ENCODE measurements at regions not wholly inside any gene's neighbourhood (a gene's known extent, or its start where the extent isn't known, plus 50 kb on each side); places are given as distances from the start of the nearest gene placed in this dataset.
"Not testable (repeated sequence)": the region's sequence is repeated elsewhere in the genome, so short reads cannot be mapped to it uniquely, and the experiment has no call there.

DNA sequence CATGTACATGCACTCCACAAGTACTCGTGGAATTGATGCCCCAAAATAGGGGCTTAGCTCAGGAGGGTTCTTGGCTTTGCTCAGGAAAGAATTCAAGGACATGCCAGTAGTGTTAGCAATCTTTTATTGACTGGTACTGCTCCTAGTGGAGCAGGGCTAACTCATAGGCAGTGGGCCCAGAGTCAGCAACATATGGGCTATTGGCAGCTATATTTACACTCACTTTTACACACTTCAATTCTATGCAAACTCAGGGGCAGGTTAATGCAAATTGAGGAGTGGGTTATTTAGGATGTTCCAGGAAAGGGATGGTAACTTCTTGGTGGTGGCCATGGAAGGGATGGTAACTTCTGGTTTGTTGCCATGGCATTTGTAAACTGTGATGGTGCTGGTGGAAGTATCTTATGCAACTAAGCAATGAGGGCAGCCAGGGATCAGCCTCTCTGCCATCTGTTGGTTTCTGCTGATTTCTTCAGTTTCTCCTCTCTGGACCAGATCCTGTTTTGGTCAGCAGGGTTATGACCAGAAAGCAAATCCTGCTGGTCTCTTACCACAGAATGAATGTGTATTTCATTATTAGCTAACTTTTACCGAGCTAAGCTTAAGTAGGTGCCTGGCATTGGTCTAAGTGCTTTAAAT is 69.2 kb upstream of the FAT1 start:
- no peak overlapping the region for H3K4me3 ChIP-seq
- H4K20me1 ChIP-seq, result no peaks in the 10 kb centered on the region
- H3K4me1 ChIP-seq, result peaks cover 0 to 8% (median 0%) of the 10 kb centered on the region in 10 experiments; a peak in 2 of 20 replicates
- H3K9me3 ChIP-seq (replicated peaks in 1 of 11), result peaks cover 0 to 30% (median 11%) of the 10 kb centered on the region in 11 experiments; a peak in 11 of 22 replicates
- H3K9ac ChIP-seq, result no peak overlapping the region
- peak overlapping the region in 1 of 11 experiments; percentile 12; a peak in 1 of 22 replicates for H3K4me2 ChIP-seq
- no peak for TF ChIP-seq Cebpa-rat (IDR thresholded peaks at IDR 0.05)
- H3K27me3 ChIP-seq, result no peaks in the 10 kb centered on the region
- H3K27ac ChIP-seq, result peak overlapping the region in 3 of 11 experiments; percentile 4 to 50 (median 9); a peak in 4 of 22 replicates
- no peaks in the 10 kb centered on the region for H3K36me3 ChIP-seq

DNA sequence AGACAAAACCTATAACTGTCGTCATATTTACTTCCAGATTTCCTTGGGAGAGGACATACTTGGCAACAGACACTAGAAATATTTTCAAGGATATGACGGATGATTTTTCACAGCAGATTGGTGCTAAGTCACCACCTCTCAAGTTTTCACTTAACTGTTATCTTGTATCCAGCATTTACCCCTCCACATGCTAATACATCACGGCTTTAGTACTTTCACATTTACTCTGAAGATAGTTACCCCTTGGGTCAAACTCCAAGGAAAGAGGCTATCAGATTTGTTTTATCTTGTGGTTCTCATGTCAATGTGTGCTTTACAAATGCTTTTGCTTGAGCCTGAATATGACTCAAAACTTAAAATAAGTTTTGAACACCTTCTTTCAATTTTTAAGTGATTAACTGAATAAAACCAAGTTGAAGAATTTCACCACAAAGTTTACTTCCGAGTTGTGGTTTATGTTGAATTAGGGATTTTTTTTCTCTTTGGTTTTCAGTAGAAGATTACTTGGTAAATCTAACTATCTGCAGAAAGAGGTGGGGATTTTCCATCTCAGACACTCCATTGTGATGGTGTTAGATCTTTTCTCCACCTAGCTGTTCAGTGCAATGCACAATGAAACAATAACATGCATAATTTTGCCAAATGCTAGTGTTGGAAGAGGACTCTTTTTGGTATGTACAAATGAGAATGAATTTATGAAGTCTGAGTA is 75.4 kb upstream of the FAT1 start:
- Histone ChIP-seq H3K9me3 (replicated peaks in 1 of 11) (peaks cover 10 to 38% (median 25%) of the 10 kb centered on the region in 11 experiments; a peak in 20 of 22 replicates), H3K4me2 (peak overlapping the region in 1 of 11 experiments; percentile 26; a peak in 2 of 22 replicates), H4K20me1 (no peaks in the 10 kb centered on the region), H3K27me3 (no peaks in the 10 kb centered on the region), H3K4me3 (no peak overlapping the region), H3K27ac (no peak overlapping the region), H3K9ac (no peak overlapping the region), H3K36me3 (no peaks in the 10 kb centered on the region), H3K4me1 (peaks cover 0 to 9% (median 0%) of the 10 kb centered on the region in 10 experiments; a peak in 4 of 20 replicates)
- TF ChIP-seq Cebpa-rat (IDR thresholded peaks at IDR 0.05), result no peak

DNA sequence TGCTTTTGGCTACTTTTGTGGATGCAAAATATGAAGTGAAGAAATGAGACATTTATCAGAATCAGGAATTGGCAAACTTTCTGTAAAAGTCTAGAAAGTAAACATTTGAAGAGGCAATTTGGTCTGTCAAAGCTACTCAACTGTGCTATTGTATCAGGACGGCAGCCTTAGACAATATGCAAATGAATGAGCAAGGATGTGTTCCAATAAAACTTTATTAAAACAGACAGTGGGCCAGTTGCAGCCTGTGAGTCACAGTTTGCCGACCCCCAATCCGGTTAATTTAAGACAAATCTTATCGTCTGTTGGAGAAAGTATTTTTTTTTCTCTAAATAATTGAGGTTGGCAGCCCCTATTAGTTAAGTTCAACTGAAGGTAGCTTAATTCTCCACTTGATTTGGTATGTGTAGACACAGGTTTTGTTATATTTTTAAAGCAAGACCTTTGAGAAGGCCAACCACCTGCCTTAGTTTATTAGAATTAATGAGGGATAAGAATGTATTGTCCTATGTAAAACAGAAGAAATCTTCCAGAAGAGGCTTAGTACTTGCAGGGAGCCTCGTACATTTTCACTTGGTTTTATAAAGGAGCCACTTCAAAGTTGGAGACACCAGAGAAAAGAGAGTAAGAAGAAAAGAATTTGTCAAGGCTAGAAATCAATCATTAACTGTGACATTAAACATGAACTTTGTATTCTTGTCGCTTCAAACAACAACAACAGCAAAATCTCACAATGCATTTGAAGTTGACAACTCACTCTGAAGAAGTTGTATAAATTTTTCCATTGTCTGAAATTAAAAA is 81.6 kb upstream of the FAT1 start:
- no peaks in the 10 kb centered on the region for H3K27me3 ChIP-seq
- no peak overlapping the region for H3K4me2 ChIP-seq
- no peak overlapping the region for H3K9ac ChIP-seq
- H3K4me3 ChIP-seq, result no peak overlapping the region
- no peaks in the 10 kb centered on the region for H4K20me1 ChIP-seq
- H3K36me3 ChIP-seq, result peaks cover 0 to 1% (median 0%) of the 10 kb centered on the region in 11 experiments; a peak in 3 of 22 replicates
- peaks cover 12 to 58% (median 39%) of the 10 kb centered on the region in 11 experiments; a peak in 21 of 22 replicates for H3K9me3 ChIP-seq (replicated peaks in 1 of 11)
- no peak for TF ChIP-seq Cebpa-rat (IDR thresholded peaks at IDR 0.05)
- peaks cover 5 to 19% (median 13%) of the 10 kb centered on the region in 10 experiments; a peak in 19 of 20 replicates for H3K4me1 ChIP-seq
- no peak overlapping the region for H3K27ac ChIP-seq

DNA sequence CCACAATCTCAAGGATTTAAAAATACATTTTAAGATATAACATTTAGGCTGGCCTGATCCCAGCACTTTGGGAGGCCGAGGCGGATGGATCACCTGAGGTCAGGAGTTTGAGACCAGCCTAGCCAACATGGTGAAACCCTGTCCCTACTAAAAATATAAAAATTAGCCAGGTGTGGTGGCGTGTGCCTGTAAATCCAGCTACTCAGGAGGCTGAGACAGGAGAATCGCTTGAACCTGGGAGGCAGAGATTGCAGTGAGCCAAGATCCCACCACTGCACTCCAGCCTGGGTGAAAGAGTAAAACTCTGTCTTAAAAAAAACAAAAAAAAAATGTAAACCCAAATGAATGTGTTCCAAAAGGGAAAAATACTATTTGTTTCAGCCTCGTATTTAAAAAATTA is 82.3 kb upstream of the FAT1 start:
- H3K9ac ChIP-seq, H4K20me1 ChIP-seq, H3K4me2 ChIP-seq, H3K27ac ChIP-seq, H3K27me3 ChIP-seq, H3K36me3 ChIP-seq, H3K4me3 ChIP-seq: not testable (repeated sequence)
- H3K4me1 ChIP-seq, result peaks cover 5 to 19% (median 13%) of the 10 kb centered on the region in 10 experiments; a peak in 19 of 20 replicates
- H3K9me3 ChIP-seq (replicated peaks in 1 of 11), result peaks cover 18 to 65% (median 44%) of the 10 kb centered on the region in 11 experiments

DNA sequence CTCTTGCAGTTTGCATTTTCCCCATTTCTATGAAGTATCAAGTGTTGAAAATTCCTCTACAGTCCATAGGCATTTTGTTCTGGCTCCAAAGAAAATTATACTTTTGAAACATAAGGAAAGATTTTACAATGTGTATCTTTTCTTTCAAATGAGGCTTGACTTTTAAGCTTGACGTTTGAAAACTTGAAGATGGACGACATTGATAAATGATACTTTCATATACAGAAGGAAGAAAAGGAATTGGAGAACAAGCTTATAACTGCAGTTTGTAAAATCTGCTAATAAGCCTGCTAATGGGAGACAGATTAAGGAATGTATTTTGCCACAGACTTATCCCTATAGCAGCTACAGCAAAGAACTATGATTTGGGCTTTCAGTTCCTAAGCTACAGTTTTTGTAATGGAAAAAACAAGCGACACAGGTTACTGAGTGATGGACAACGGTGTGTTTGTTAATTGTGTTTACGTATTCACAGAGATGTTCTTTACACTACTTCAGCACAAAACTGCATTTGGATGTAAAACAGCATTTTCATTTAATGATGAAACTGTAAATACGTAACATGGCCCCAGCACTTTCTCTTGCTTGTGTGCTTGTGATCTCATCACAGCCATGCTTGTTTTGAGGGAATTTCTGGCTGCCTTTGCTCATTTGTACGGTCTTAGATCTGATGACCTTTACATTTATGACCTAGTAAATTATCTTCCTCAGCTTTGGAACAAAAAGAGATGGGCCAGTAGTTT is 83.2 kb upstream of the FAT1 start:
- peaks cover 17 to 65% (median 44%) of the 10 kb centered on the region in 11 experiments for H3K9me3 ChIP-seq (replicated peaks in 1 of 11)
- peaks cover 0 to 8% (median 0%) of the 10 kb centered on the region in 11 experiments; a peak in 4 of 22 replicates for H3K36me3 ChIP-seq
- H4K20me1 ChIP-seq, result no peaks in the 10 kb centered on the region
- no peak overlapping the region for H3K27ac ChIP-seq
- no peak for TF ChIP-seq Cebpa-rat (IDR thresholded peaks at IDR 0.05)
- H3K9ac ChIP-seq, result no peak overlapping the region
- peaks cover 5 to 23% (median 13%) of the 10 kb centered on the region in 10 experiments; a peak in 19 of 20 replicates for H3K4me1 ChIP-seq
- H3K4me3 ChIP-seq, result no peak overlapping the region
- H3K27me3 ChIP-seq, result no peaks in the 10 kb centered on the region
- H3K4me2 ChIP-seq, result no peak overlapping the region

DNA sequence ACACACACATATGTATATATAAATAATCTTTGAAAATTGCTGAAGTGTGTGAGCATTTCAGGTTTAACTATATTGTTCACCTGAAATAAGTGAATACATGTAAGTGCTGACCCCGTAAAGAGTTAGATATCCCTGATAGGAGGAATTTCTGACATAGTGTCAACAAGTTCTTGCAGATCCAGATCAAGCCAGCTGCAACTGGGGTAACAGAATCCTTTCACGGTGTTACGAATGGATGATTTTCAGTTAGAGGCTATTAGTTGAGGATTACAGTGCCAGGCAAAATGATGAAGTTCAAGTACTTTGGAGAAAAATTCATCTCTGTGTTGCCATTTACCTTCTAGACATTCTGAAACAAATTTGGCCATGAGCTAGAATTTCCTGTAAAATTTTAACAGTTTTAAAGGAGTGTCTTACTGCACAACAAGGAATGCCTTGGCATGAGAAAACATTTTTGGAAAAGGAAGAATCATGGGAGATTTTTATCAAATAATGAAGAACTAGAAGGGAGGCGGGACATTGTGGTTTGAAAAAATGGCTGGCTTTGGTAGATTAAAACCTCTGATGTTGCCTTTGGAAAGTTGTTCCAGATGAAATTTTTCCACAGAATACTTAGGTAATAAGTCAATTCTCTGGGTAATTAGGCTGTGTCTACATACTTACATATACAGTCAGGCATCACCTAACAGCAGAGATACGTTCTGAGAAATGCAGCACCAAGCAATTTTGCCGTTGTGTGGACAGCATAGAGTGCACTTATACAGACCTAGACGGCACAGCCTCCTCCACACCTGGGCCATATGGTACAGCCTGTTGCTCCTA is 84.4 kb upstream of the FAT1 start:
- TF ChIP-seq Cebpa-rat (IDR thresholded peaks at IDR 0.05), result no peak
- Histone ChIP-seq H3K36me3 (peaks cover 0 to 8% (median 0%) of the 10 kb centered on the region in 11 experiments; a peak in 4 of 22 replicates), H3K27me3 (no peaks in the 10 kb centered on the region), H3K9me3 (replicated peaks in 1 of 11) (peaks cover 15 to 61% (median 42%) of the 10 kb centered on the region in 11 experiments), H4K20me1 (no peaks in the 10 kb centered on the region), H3K9ac (no peak overlapping the region), H3K4me3 (no peak overlapping the region), H3K4me2 (peak overlapping the region in 9 of 11 experiments; percentile 9 to 56 (median 39); a peak in 15 of 22 replicates), H3K27ac (no peak overlapping the region), H3K4me1 (peaks cover 7 to 35% (median 18%) of the 10 kb centered on the region in 10 experiments; a peak in 19 of 20 replicates)

DNA sequence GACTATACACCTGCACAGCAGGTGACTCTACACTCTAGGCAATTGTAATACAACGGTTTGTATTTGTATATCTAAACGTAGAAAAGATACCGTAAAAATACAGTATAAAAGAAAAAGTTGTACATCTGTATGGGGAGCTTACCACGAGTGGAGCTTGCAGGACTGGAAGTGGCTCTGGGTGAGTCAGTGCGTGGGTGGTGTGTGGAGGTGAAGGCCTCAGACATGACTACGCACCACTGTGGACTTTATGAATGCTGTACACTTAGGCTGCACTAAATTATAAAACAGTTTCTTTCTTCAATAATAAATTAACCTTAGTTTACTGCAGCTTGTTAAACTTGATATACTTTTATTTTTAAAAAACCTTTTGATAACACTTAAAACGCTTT is 85.0 kb upstream of the FAT1 start:
- H3K4me1 ChIP-seq, result peaks cover 12 to 41% (median 24%) of the 10 kb centered on the region in 10 experiments; a peak in 19 of 20 replicates
- no peak overlapping the region for H3K4me3 ChIP-seq
- H4K20me1 ChIP-seq, result no peaks in the 10 kb centered on the region
- peaks cover 0 to 8% (median 0%) of the 10 kb centered on the region in 11 experiments; a peak in 4 of 22 replicates for H3K36me3 ChIP-seq
- H3K9ac ChIP-seq, result no peak overlapping the region
- no peak for TF ChIP-seq Cebpa-rat (IDR thresholded peaks at IDR 0.05)
- peaks cover 15 to 61% (median 41%) of the 10 kb centered on the region in 11 experiments for H3K9me3 ChIP-seq (replicated peaks in 1 of 11)
- no peaks in the 10 kb centered on the region for H3K27me3 ChIP-seq
- no peak overlapping the region for H3K27ac ChIP-seq
- H3K4me2 ChIP-seq, result peak overlapping the region in 9 of 11 experiments; percentile 9 to 56 (median 39); a peak in 15 of 22 replicates

Measured in BLaER1 treated with 17β-estradiol and CSF1 and Interleukin-3, amounts not matched to agents 10 nM and 100 nM (cell line).